Body of pancreas (tissue), 4 donors: ENCODE measurements at regions not wholly inside any gene's neighbourhood (a gene's known extent, or its start where the extent isn't known, plus 50 kb on each side); places are given as distances from the start of the nearest gene placed in this dataset.

Experiments used
- ATAC-seq: fragments of 150-250 bp; one replicate; pipeline ENCODE4 v1.9.1; 2016
- DNase-seq, 4 donors: peaks; one replicate each; pipeline ENCODE4 v3.0.0-alpha.2; 2019
- H3K27ac ChIP-seq, 4 donors: fragments of 200-600 bp; sonication (generic); 1 replicate in 3 of 4; 2 replicates in 1 of 4; pipeline versions ENCODE4 v1.5.1 to v1.6.1; 2016 to 2019; ENCODE audit warnings: mild to moderate bottlenecking in 1 of 4, mixed read lengths in 1 of 4, moderate library complexity in 1 of 4
- H3K27me3 ChIP-seq, 2 donors: fragments of 200-600 bp; sonication (generic); one replicate each; pipeline ENCODE4 v1.6.0; 2016; ENCODE audit warnings: mild to moderate bottlenecking in 1 of 2
- H3K36me3 ChIP-seq, 2 donors: fragments of 200-600 bp; sonication (generic); replicated peaks in 1 of 2; 2 replicates each; pipeline ENCODE4 v1.5.1; 2016; ENCODE audit warnings: low read depth in 2 of 2; ENCODE audit not compliant: insufficient read depth in 1 of 2
- H3K4me1 ChIP-seq: fragments of 200-600 bp; sonication (generic); one replicate; pipeline ENCODE4 v1.6.0; 2016
- H3K4me3 ChIP-seq, 2 donors: fragments of 200-600 bp; sonication (generic); 1 replicate in 1 of 2; 2 replicates in 1 of 2; pipeline ENCODE4 v1.5.1; 2016 to 2019
- H3K9me3 ChIP-seq, 3 donors: fragments of 200-600 bp; sonication (generic); 1 replicate in 2 of 3; 2 replicates in 1 of 3; pipeline ENCODE4 v1.5.1; 2016
- CTCF ChIP-seq, 7 experiments: fragments of 450-650 bp in 4 of 7; fragments of 200-600 bp in 3 of 7; sonication (generic) in 3 of 7; IDR thresholded peaks; one replicate each; pipeline ENCODE4 v1.5.1; 2016 to 2019; ENCODE audit warnings: antibody characterized with exemption in 7 of 7
- POLR2A ChIP-seq, 3 donors: fragments of 450-650 bp; IDR thresholded peaks; one replicate each; pipeline ENCODE4 v1.6.1; 2016; ENCODE audit warnings: antibody characterized with exemption in 3 of 3, mild to moderate bottlenecking in 2 of 3
- WGBS, 2 donors: methylation state at CpG; one replicate each; pipeline ENCODE4 v1.1.5; 2017; 5-methylcytosine and 5-hydroxymethylcytosine counted together
- intact Hi-C: fragments of 100-400 bp; cut with DNase I; formaldehyde crosslinking; loops from one replicate; pipeline ENCODE4 v1.15.1; 2023

GRCh38 chr5:4019009-4019769 lies 423.6 kb downstream of the IRX1 start:
- Histone ChIP-seq H3K9me3 (no peaks in the 10 kb centered on the region), H3K4me3 (no peak overlapping the region), H3K4me1 (no peaks in the 10 kb centered on the region), H3K36me3 (no peaks in the 10 kb centered on the region), H3K27me3 (no peaks in the 10 kb centered on the region), H3K27ac (no peak overlapping the region)
- TF ChIP-seq CTCF (IDR thresholded peaks at IDR 0.05): no peak
- no peak for TF ChIP-seq POLR2A (IDR thresholded peaks at IDR 0.05)
- DNase-seq (no peak), ATAC-seq (no peak)
- intact Hi-C loops: no loop called here
- 66 to 74% methylated on average over 9 of the region's 9 CpGs for WGBS, 2 donors

GRCh38 chr5:4019841-4020240 lies 424.2 kb downstream of the IRX1 start:
- WGBS, 2 donors: 56 to 64% methylated on average over 6 of the region's 6 CpGs
- Histone ChIP-seq H3K4me1 (no peaks in the 10 kb centered on the region), H3K9me3 (no peaks in the 10 kb centered on the region), H3K27ac (no peak overlapping the region), H3K27me3 (no peaks in the 10 kb centered on the region), H3K36me3 (no peaks in the 10 kb centered on the region), H3K4me3 (no peak overlapping the region)
- ATAC-seq: no peak
- DNase-seq: no peak
- intact Hi-C loops: no loop called here
- TF ChIP-seq CTCF (IDR thresholded peaks at IDR 0.05) (no peak), POLR2A (IDR thresholded peaks at IDR 0.05) (no peak)

- H3K27me3 ChIP-seq: no peaks in the 10 kb centered on the region
- no peaks in the 10 kb centered on the region for H3K36me3 ChIP-seq
- no peaks in the 10 kb centered on the region for H3K4me1 ChIP-seq
- ATAC-seq (no peak), DNase-seq (no peak)
- intact Hi-C loops: no loop called here
- no peak for TF ChIP-seq POLR2A (IDR thresholded peaks at IDR 0.05)
- no peak for TF ChIP-seq CTCF (IDR thresholded peaks at IDR 0.05)
- H3K27ac ChIP-seq: no peak overlapping the region
- H3K9me3 ChIP-seq: no peaks in the 10 kb centered on the region
- WGBS, 2 donors: 25 to 42% methylated on average over 3 of the region's 3 CpGs
- H3K4me3 ChIP-seq: no peak overlapping the region
Observed at GRCh38 chr5:4020400-4020799, 424.8 kb downstream of the IRX1 start.

GRCh38 chr5:4022056-4022670 lies 426.5 kb downstream of the IRX1 start:
- Histone ChIP-seq H3K27ac (no peak overlapping the region), H3K4me3 (no peak overlapping the region), H3K9me3 (no peaks in the 10 kb centered on the region), H3K27me3 (no peaks in the 10 kb centered on the region), H3K36me3 (no peaks in the 10 kb centered on the region), H3K4me1 (no peaks in the 10 kb centered on the region)
- intact Hi-C loops: no loop called here
- ATAC-seq (no peak), DNase-seq (no peak)
- TF ChIP-seq CTCF (IDR thresholded peaks at IDR 0.05) (no peak), POLR2A (IDR thresholded peaks at IDR 0.05) (no peak)
- WGBS, 2 donors: 68 to 79% methylated on average over 14 to 19 of the region's 19 CpGs
